NCI-H1436 treated with DMSO at 0.1 percent for 48 hours (cell line): ENCODE measurements at regions not wholly inside any gene's neighbourhood (a gene's known extent, or its start where the extent isn't known, plus 50 kb on each side); places are given as distances from the start of the nearest gene placed in this dataset.

Experiments
- DNase-seq: peaks from one replicate; lab custom pipeline; 2025; lab: John Stamatoyannopoulos, UW

GRCh38 chr2:120828829-120829632, 93.4 kb downstream of the GLI2 start:
- DNase-seq, result no peak

- no peak for DNase-seq
Measured at GRCh38 chr2:120829633-120830025, 94.0 kb downstream of the GLI2 start.

GRCh38 chr2:120830096-120830830, 94.6 kb downstream of the GLI2 start:
- DNase-seq, result no peak

DNA sequence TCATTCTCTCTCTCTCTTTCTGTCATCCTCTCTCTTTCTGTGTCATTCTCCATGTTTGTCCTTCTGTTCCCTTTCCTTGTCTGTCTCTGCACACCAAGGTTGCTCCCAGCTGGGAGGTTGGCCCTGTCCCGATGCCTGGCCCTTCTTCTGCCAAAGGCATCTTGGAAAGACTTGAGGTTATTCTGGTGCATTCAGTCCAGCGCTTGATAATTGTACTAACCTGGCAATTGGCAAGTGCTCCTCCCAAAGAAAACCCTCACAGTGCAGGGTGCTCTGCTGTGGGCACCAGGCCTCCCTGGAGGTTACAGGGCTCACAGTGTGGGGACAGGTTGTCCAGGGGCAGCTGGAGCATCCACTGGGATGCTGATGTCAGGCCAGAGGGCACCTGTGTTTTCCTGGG, 95.4 kb downstream of the GLI2 start:
- DNase-seq, result no peak

DNA sequence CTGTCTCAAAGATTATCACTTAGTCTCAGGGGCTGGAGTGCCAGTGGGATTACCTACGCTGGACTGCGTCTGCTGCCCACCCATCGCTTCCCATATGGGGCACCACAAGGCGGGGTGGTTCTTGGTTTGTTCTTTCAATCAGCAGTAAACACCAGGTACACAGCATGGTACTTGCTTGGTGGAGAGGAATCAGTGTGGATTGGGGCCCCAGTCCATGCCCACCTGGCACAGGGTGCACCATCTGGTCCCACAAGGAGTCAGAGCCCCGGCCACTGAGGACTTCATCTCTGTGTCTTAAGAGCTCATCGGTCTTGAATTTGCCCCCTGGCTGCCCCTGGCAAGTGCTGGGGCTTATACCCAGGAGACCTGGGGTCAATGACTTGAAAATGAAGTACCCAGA, 96.2 kb downstream of the GLI2 start:
- no peak for DNase-seq

DNA sequence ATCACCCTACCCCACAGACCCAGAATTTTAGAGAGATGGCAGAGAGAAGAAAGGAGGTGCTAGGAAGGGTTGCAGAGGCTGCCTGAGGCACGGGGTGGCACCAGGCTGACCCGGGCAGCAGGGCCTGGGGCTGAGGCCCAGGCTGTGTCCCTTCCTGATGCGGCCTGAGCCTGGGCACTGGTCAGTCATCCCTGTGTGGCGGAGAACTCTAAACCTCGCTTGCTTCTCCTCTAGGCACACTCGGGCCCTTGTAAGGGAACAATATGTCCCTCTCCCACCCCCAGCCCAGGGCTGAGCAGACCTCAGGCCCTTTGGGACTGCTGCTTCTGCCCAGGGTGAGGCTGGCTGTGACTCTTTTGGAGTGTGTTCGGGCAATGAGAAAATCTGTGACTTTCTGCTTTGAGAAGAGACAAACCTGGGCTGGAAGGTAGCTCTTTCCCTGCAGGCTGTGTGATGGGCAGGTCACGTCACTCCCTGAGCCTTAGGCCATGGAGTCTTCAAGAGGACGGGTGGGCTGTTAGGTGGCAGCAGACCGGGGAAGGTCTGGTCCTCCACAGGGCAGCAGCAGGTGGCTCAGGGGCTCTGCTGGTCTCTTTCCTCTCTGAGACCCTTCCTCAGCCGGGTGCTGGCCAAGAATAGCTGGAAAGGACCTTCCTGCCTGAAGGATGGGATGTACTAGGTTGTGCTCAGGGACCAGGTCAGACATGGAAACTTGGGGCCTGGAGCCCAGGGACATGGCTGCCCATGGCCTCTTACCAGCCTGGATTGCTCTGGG, 96.8 kb downstream of the GLI2 start:
- no peak for DNase-seq

- DNase-seq, result no peak
Measured at GRCh38 chr2:120833127-120833675, 97.5 kb downstream of the GLI2 start.

DNA sequence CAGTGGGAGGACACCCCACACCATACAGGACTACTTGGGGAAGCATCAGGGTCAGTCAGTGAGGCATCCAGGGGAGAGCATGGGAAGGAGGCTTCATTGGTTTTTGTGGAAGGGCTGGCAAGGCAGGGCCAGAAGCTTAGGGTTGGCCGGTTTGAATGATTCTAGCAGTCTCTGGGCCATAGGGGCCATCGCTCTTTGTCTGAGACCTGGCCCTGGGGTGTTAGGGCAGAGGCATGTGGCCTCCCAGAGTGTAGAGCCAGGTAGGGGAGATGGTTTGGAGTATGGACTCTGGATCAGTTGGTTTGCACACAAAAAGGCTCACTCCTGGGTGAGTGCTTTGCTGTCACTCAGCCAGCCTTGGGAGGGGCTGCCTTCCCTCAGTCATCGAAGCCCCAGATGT, 98.5 kb downstream of the GLI2 start:
- no peak for DNase-seq

GRCh38 chr2:120836281-120836680, 100.6 kb downstream of the GLI2 start:
- no peak for DNase-seq

GRCh38 chr2:120840795-120841487, 105.3 kb downstream of the GLI2 start:
- no peak for DNase-seq

DNA sequence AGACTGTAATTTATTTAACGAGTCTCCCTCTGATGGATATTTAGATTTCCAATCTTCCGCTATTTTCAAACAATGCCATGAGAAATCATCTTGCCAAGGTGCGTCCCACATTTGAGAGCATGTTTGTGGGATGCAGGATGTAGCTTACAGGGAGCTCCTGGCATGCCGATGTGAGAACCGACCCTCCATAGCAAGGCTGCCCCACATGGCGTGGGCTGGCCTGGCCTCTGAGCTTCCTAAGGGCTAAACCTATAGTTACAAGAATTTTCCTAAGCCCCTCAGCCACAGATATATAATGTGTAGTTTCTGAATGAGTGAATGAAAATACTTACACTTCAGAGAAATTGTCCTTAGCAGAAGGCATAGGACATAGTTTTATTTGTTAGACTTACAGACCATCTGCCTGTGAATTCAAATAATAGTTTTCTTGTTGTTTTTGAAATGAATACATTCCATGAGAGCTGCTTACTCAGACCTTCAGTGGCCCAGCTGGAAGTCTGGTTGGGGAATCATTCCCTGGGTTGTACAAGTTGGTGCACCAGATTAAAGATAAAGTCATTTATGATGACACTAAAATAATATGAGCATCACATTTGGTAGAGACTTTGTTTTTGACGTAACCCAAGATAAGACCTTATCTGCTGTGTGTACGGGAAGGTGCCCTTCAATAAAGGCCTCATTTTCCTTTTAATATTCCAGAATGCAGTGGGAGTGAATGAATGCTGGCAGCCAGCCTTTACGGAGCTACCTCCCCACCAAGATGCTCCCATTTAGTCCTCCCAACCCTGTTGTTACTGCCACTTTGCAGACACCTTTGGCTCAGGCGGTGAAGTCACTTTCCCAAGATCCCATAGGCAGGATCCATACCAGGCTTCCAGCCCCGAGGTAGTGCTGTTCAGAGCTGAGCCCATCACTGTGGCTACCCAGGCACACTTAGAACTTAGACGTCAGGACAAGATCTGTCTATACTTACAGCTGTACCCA, 107.1 kb downstream of the GLI2 start:
- DNase-seq, result no peak

- no peak for DNase-seq
Measured at GRCh38 chr2:120844070-120844738, 108.5 kb downstream of the GLI2 start.

DNA sequence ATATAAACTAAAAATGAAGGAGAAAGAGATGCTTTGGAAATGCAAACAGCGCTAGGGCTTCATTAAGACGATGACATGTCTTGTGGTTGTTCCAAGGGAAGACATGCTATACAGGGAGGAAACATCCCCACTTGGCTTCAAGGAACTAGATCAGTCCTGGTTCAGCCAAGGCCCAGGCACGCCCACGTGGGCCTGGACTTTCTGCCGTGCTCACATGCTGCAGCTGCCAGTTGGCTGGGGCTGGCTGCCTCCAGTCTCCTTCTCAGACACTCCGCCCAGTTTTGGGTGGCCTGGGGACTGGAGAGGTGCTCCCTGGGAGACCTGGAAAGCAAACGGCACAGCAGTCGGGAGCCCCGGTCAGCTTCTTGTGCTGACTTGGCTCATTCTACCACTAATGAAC, 109.6 kb downstream of the GLI2 start:
- no peak for DNase-seq

- DNase-seq, result no peak
Measured at GRCh38 chr2:120846406-120847095, 110.9 kb downstream of the GLI2 start.

GRCh38 chr2:120847700-120848321, 112.1 kb downstream of the GLI2 start:
- DNase-seq, result no peak

DNA sequence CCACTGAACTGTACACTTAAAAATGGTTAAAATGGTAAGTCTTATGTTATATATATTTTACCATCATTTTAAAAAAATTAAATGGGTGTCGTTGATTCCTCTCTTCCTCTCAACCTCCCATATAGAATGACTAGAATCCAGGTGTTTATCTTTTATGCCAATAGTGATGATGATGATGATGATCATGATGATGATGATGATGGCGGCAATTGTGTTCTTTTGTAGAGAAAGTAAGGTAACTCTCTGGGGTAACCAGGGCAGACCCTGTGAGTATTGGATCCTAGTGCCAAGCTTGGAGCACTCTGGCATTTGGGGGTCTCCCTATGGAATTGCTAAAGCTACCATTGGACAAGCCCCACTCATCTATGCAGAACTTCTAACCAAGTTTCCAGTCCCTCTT, 113.6 kb downstream of the GLI2 start:
- no peak for DNase-seq

- no peak for DNase-seq
Measured at GRCh38 chr2:120850551-120850950, 114.9 kb downstream of the GLI2 start.

GRCh38 chr2:120851116-120851773, 115.6 kb downstream of the GLI2 start:
- no peak for DNase-seq
